Ishikawa (cell line): ENCODE measurements at regions not wholly inside any gene's neighbourhood (a gene's known extent, or its start where the extent isn't known, plus 50 kb on each side); places are given as distances from the start of the nearest gene placed in this dataset.

Experiments
- CEBPB ChIP-seq: IDR thresholded peaks from 2 replicates; pipeline ENCODE4 v1.6.1; 2012
- CREB1 ChIP-seq: IDR thresholded peaks from 2 replicates; pipeline ENCODE4 v1.6.1; 2012; ENCODE audit warnings: low read depth
- EGR1 ChIP-seq: IDR thresholded peaks from 2 replicates; pipeline ENCODE4 v1.6.1; 2012
- EP300 ChIP-seq: IDR thresholded peaks from 2 replicates; pipeline ENCODE4 v1.6.1; 2012; ENCODE audit warnings: borderline replicate concordance
- FOXM1 ChIP-seq: IDR thresholded peaks from 2 replicates; pipeline ENCODE4 v1.6.1; 2012; ENCODE audit warnings: low read depth, borderline replicate concordance
- MAX ChIP-seq: IDR thresholded peaks from 2 replicates; pipeline ENCODE4 v1.6.1; 2012
- NFIC ChIP-seq: IDR thresholded peaks from 2 replicates; pipeline ENCODE4 v1.6.1; 2012
- RAD21 ChIP-seq: IDR thresholded peaks from 2 replicates; pipeline ENCODE4 v1.6.1; 2012; ENCODE audit warnings: low read depth
- REST ChIP-seq: IDR thresholded peaks from 2 replicates; pipeline ENCODE4 v1.6.1; 2012; ENCODE audit warnings: low read depth, mild to moderate bottlenecking
- TAF1 ChIP-seq: IDR thresholded peaks from 2 replicates; pipeline ENCODE4 v1.6.1; 2012; ENCODE audit warnings: low read depth, mild to moderate bottlenecking
- TCF12 ChIP-seq: IDR thresholded peaks from 2 replicates; pipeline ENCODE4 v1.6.1; 2012; ENCODE audit warnings: low read depth
- TEAD4 ChIP-seq: IDR thresholded peaks from 2 replicates; pipeline ENCODE4 v1.6.1; 2012
- USF1 ChIP-seq: IDR thresholded peaks from 2 replicates; pipeline ENCODE4 v1.6.1; 2012
- YY1 ChIP-seq: IDR thresholded peaks from 2 replicates; pipeline ENCODE4 v1.6.1; 2012; ENCODE audit warnings: low read depth
- ZBTB7A ChIP-seq: IDR thresholded peaks from 2 replicates; pipeline ENCODE4 v1.6.1; 2012; ENCODE audit warnings: low read depth

GRCh38 chr5:89545076-89545475, 662.1 kb upstream of the MEF2C start:
- TF ChIP-seq REST = no peak
- TF ChIP-seq TCF12 = no peak
- no peak for TF ChIP-seq EGR1
- TF ChIP-seq ZBTB7A = no peak
- TF ChIP-seq CREB1 = no peak
- no peak for TF ChIP-seq USF1
- TF ChIP-seq CEBPB = no peak
- TF ChIP-seq MAX = no peak
- no peak for TF ChIP-seq EP300
- TF ChIP-seq FOXM1 = no peak
- no peak for TF ChIP-seq TEAD4
- no peak for TF ChIP-seq TAF1
- no peak for TF ChIP-seq RAD21
- TF ChIP-seq NFIC = no peak
- TF ChIP-seq YY1 = no peak

DNA sequence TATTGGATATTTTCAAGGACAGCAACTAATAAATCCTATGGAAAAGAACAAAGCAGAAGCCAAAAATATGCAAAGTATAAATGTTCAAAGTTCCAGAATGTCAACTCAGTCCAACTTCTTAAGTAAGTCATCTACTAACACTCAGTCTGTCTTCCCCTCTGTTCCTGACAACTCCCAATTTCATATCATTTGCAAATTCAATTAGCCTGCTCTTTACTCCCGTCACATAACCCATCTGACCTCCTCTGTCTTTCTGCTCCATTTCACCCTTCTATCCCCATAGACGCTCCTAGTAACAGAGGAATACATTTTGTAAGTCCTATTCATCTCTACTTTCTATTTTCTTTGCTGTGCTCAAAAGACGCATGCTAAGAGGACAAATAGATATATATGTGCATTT, 659.8 kb upstream of the MEF2C start:
- no peak for TF ChIP-seq MAX
- TF ChIP-seq EP300 = no peak
- TF ChIP-seq USF1 = no peak
- TF ChIP-seq TEAD4 = no peak
- no peak for TF ChIP-seq CEBPB
- no peak for TF ChIP-seq TAF1
- TF ChIP-seq ZBTB7A = no peak
- no peak for TF ChIP-seq FOXM1

GRCh38 chr5:89537800-89538199, 654.8 kb upstream of the MEF2C start:
- TF ChIP-seq TCF12 (no peak), TEAD4 (no peak), MAX (no peak), CREB1 (no peak), CEBPB (no peak), REST (no peak), YY1 (no peak), FOXM1 (no peak), RAD21 (no peak), ZBTB7A (no peak)

DNA sequence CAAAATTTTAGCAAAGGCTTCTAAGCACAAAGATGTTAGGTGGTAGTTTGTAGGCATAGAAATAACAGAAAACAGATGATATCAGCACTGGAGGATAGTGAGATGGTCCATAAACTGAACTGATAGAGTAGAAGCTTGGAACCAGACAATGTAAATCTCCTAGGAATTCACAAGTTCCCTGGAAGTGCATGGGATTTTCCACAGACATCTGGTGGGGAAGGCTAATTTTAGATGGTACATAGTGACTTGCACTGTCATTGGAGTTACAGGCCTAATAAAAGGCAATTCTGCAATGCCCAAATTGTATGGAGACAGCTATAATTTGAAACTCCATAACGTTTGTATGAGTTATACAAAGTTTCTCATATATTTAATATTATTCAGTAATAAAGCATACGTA, 653.0 kb upstream of the MEF2C start:
- no peak for TF ChIP-seq FOXM1

GRCh38 chr5:89535411-89535810, 652.4 kb upstream of the MEF2C start:
- TF ChIP-seq EGR1 (no peak), TAF1 (no peak), YY1 (no peak), NFIC (no peak), ZBTB7A (no peak), MAX (no peak), CEBPB (no peak), RAD21 (no peak), FOXM1 (no peak), TCF12 (no peak), REST (no peak), EP300 (no peak), CREB1 (no peak), USF1 (no peak), TEAD4 (no peak)
